ENCODE measurements at regions not wholly inside any gene's neighbourhood (a gene's known extent, or its start where the extent isn't known, plus 50 kb on each side); places are given as distances from the start of the nearest gene placed in this dataset.

GRCh38 chr3:174769171-174769570 lies 90.0 kb upstream of the NAALADL2 start:
- no peaks in the 10 kb centered on the region for H3K36me3 ChIP-seq (ENCODE audit: control insufficient read depth in 2 of 2, insufficient read depth in 1 of 2, low read length in 2 of 2)
- ChIA-PET CTCF (no interaction called here), POLR2A (no interaction called here)
- H3K4me1 ChIP-seq (ENCODE audit: control insufficient read depth, insufficient read depth, low read length) = no peaks in the 10 kb centered on the region
- no peaks in the 10 kb centered on the region for H3K9me3 ChIP-seq (ENCODE audit: control insufficient read depth, insufficient read depth, low read depth, low read length)
- TF ChIP-seq ZNF157 (tag by site-specific recombination; IDR thresholded peaks at IDR 0.05) (no peak), ZNF658 (tag by site-specific recombination; IDR thresholded peaks at IDR 0.05) (no peak), ZNF433 (tag by site-specific recombination; IDR thresholded peaks at IDR 0.05; ENCODE audit: low read depth) (no peak), ZNF701 (tag by site-specific recombination; IDR thresholded peaks at IDR 0.05) (no peak)
- H3K27ac ChIP-seq (ENCODE audit: extremely low read depth, low read depth, low read length) = no peak overlapping the region
- H3K4me3 ChIP-seq (ENCODE audit: low read depth, low read length) = no peak overlapping the region

DNA sequence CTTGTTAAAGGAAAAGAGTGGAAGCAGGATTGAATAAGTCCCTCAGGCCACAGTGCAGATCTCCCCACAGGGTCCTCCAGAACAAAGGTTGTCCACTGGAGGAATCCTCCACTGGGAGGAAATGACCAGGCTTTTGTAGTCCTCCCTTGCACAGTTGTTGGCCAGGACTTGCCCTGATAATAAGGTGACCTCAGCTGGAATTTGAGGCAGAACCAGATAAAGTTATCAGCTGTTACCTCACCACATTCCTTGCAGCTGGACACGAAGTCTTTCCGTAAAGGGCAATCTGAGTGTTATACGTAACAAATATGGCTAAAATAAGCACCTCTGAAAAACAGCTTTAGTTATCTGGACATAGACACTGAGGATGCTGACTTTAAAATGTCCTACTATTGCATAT lies 83.5 kb upstream of the NAALADL2 start:
- Histone ChIP-seq H3K9me3 (ENCODE audit: control insufficient read depth, insufficient read depth, low read depth, low read length) (no peaks in the 10 kb centered on the region), H3K4me3 (ENCODE audit: low read depth, low read length) (no peak overlapping the region), H3K36me3 (ENCODE audit: control insufficient read depth in 2 of 2, insufficient read depth in 1 of 2, low read length in 2 of 2) (no peaks in the 10 kb centered on the region), H3K27ac (ENCODE audit: extremely low read depth, low read depth, low read length) (no peak overlapping the region), H3K4me1 (ENCODE audit: control insufficient read depth, insufficient read depth, low read length) (no peaks in the 10 kb centered on the region)
- TF ChIP-seq ZNF561 (tag by site-specific recombination; IDR thresholded peaks at IDR 0.05; ENCODE audit: borderline replicate concordance) (no peak), ZNF548 (tag by site-specific recombination; IDR thresholded peaks at IDR 0.05) (no peak), GLI2 (tag by site-specific recombination; IDR thresholded peaks at IDR 0.05; ENCODE audit: borderline replicate concordance, low read depth) (no peak), PRDM6 (tag by site-specific recombination; IDR thresholded peaks at IDR 0.05) (no peak), ZNF223 (tag by site-specific recombination; IDR thresholded peaks at IDR 0.05) (no peak), ZNF621 (tag by site-specific recombination; IDR thresholded peaks at IDR 0.05) (no peak)
- CTCF ChIA-PET = no interaction called here
- POLR2A ChIA-PET = no interaction called here

DNA sequence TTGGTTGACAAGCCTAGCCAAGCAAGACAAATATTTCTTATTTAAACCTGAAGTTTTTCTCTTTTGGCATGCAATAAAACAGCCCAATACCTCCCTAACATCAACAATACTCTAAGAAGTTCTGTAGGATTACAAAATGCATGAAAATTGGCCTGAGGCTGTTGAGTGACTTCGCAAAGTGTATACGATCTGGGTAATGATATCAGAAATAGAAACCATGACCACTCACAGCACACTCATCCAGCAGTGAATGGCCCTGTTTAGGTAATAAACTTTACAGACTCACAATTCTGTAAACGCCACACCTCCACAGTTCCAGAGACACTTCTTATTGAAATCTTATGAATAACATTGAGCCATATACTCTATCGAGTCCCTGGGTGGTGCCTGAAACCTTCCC lies 83.0 kb upstream of the NAALADL2 start:
- Histone ChIP-seq H3K4me3 (ENCODE audit: low read depth, low read length) (no peak overlapping the region), H3K27ac (ENCODE audit: extremely low read depth, low read depth, low read length) (no peak overlapping the region), H3K36me3 (ENCODE audit: control insufficient read depth in 2 of 2, insufficient read depth in 1 of 2, low read length in 2 of 2) (no peaks in the 10 kb centered on the region), H3K4me1 (ENCODE audit: control insufficient read depth, insufficient read depth, low read length) (no peaks in the 10 kb centered on the region), H3K9me3 (ENCODE audit: control insufficient read depth, insufficient read depth, low read depth, low read length) (no peaks in the 10 kb centered on the region)
- ChIA-PET CTCF (no interaction called here), POLR2A (no interaction called here)
- TF ChIP-seq, protein P1, sequence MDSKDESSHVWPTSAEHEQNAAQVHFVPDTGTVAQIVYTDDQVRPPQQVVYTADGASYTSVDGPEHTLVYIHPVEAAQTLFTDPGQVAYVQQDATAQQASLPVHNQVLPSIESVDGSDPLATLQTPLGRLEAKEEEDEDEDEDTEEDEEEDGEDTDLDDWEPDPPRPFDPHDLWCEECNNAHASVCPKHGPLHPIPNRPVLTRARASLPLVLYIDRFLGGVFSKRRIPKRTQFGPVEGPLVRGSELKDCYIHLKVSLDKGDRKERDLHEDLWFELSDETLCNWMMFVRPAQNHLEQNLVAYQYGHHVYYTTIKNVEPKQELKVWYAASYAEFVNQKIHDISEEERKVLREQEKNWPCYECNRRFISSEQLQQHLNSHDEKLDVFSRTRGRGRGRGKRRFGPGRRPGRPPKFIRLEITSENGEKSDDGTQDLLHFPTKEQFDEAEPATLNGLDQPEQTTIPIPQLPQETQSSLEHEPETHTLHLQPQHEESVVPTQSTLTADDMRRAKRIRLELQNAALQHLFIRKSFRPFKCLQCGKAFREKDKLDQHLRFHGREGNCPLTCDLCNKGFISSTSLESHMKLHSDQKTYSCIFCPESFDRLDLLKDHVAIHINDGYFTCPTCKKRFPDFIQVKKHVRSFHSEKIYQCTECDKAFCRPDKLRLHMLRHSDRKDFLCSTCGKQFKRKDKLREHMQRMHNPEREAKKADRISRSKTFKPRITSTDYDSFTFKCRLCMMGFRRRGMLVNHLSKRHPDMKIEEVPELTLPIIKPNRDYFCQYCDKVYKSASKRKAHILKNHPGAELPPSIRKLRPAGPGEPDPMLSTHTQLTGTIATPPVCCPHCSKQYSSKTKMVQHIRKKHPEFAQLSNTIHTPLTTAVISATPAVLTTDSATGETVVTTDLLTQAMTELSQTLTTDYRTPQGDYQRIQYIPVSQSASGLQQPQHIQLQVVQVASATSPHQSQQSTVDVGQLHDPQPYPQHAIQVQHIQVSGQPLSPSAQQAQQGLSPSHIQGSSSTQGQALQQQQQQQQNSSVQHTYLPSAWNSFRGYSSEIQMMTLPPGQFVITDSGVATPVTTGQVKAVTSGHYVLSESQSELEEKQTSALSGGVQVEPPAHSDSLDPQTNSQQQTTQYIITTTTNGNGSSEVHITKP (tag by site-specific recombination; IDR thresholded peaks at IDR 0.05) = no peak
- peak; percentile 48; the same call in 1 of the 2 replicates for TF ChIP-seq PRDM6 (tag by site-specific recombination; IDR thresholded peaks at IDR 0.05)
- TF ChIP-seq FEZF1 (tag by site-specific recombination; IDR thresholded peaks at IDR 0.05) = no peak
- TF ChIP-seq ZNF830 (tag by site-specific recombination; IDR thresholded peaks at IDR 0.05; ENCODE audit: low read depth) = no peak
- no peak for TF ChIP-seq ZFP3 (tag by site-specific recombination; IDR thresholded peaks at IDR 0.05; ENCODE audit: low read depth)
- TF ChIP-seq, protein P2, sequence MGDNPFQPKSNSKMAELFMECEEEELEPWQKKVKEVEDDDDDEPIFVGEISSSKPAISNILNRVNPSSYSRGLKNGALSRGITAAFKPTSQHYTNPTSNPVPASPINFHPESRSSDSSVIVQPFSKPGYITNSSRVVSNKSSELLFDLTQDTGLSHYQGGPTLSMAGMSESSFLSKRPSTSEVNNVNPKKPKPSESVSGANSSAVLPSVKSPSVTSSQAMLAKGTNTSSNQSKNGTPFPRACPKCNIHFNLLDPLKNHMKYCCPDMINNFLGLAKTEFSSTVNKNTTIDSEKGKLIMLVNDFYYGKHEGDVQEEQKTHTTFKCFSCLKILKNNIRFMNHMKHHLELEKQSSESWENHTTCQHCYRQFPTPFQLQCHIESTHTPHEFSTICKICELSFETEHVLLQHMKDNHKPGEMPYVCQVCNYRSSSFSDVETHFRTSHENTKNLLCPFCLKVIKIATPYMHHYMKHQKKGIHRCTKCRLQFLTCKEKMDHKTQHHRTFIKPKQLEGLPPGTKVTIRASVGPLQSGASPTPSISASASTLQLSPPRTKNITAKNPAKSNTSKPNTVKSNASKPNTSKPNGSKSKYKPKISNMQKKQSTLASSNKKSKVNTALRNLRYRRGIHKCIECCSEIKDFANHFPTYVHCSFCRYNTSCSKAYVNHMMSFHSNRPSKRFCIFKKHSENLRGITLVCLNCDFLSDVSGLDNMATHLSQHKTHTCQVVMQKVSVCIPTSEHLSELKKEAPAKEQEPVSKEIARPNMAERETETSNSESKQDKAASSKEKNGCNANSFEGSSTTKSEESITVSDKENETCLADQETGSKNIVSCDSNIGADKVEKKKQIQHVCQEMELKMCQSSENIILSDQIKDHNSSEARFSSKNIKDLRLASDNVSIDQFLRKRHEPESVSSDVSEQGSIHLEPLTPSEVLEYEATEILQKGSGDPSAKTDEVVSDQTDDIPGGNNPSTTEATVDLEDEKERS (tag by site-specific recombination; IDR thresholded peaks at IDR 0.05) = no peak
- no peak for TF ChIP-seq ZNF707 (tag by site-specific recombination; IDR thresholded peaks at IDR 0.05)
- no peak for TF ChIP-seq HIC1 (tag by site-specific recombination; IDR thresholded peaks at IDR 0.05)

Measured in HEK293 (cell line).